SK-N-SH treated with all-trans-retinoic acid at 6 μM for 48 hours (cell line): ENCODE measurements at regions not wholly inside any gene's neighbourhood (a gene's known extent, or its start where the extent isn't known, plus 50 kb on each side); places are given as distances from the start of the nearest gene placed in this dataset.

Experiments used
- CREB5 ChIP-seq: fragments of 250-450 bp; sonication (Bioruptor Pico); IDR thresholded peaks from 2 replicates; pipeline ENCODE4 v1.5.1; 2020; ENCODE audit warnings: low read depth, mild to moderate bottlenecking, moderate library complexity
- CSDC2 ChIP-seq: fragments of 250-450 bp; sonication (Bioruptor Pico); IDR thresholded peaks from 2 replicates; pipeline ENCODE4 v1.5.0; 2020; ENCODE audit warnings: mild to moderate bottlenecking, moderate library complexity
- ESRRG ChIP-seq: fragments of 250-450 bp; sonication (Bioruptor Pico); IDR thresholded peaks from 2 replicates; pipeline ENCODE4 v1.6.1; 2021; ENCODE audit warnings: mild to moderate bottlenecking
- ISL1 ChIP-seq: fragments of 250-450 bp; sonication (Bioruptor Pico); IDR thresholded peaks from 2 replicates; pipeline ENCODE4 v2.1.2; 2022; ENCODE audit warnings: mild to moderate bottlenecking, moderate library complexity
- PATZ1 ChIP-seq: fragments of 250-450 bp; sonication (Bioruptor Pico); IDR thresholded peaks from 2 replicates; pipeline ENCODE4 v1.8.0; 2020; ENCODE audit warnings: mild to moderate bottlenecking, moderate library complexity, borderline replicate concordance
- TCF4 ChIP-seq: fragments of 250-450 bp; sonication (Bioruptor Pico); IDR thresholded peaks from 2 replicates; pipeline ENCODE4 v1.8.0; 2021; ENCODE audit warnings: mild to moderate bottlenecking, moderate library complexity, borderline replicate concordance
- TOX ChIP-seq: fragments of 250-450 bp; sonication (Bioruptor Pico); IDR thresholded peaks from 2 replicates; pipeline ENCODE4 v1.8.0; 2021; ENCODE audit warnings: mild to moderate bottlenecking, moderate library complexity, borderline replicate concordance
- TSHZ2 ChIP-seq: fragments of 250-450 bp; sonication (Bioruptor Pico); IDR thresholded peaks from 2 replicates; pipeline ENCODE4 v1.5.0; 2020; ENCODE audit warnings: mild to moderate bottlenecking, moderate library complexity
- ZFP30 ChIP-seq: fragments of 450-650 bp; formaldehyde crosslinking; IDR thresholded peaks from 2 replicates; pipeline ENCODE4 v1.5.0; 2022; ENCODE audit warnings: mild to moderate bottlenecking, moderate library complexity
- ZNF8 ChIP-seq: fragments of 450-650 bp; formaldehyde crosslinking; IDR thresholded peaks from 2 replicates; pipeline ENCODE4 v1.5.0; 2020; ENCODE audit warnings: mild to moderate bottlenecking, moderate library complexity

- TF ChIP-seq ISL1 (CRISPR knock-in tag) (no peak), TSHZ2 (CRISPR knock-in tag) (no peak), TOX (CRISPR knock-in tag) (no peak), CREB5 (CRISPR knock-in tag) (no peak), ZNF8 (CRISPR knock-in tag) (no peak), TCF4 (no peak), ZFP30 (CRISPR knock-in tag) (no peak), PATZ1 (CRISPR knock-in tag) (no peak), ESRRG (no peak), CSDC2 (CRISPR knock-in tag) (no peak)
These were observed 543.8 kb downstream of the TNS1 start for GRCh38 chr2:217459016-217459415.
